Activated CD4-positive, alpha-beta memory T cell treated with anti-CD3 and anti-CD28 coated beads, Interleukin-2, amount 10 ng/mL, durations not matched to agents 7 days and 5 days (primary cell): ENCODE measurements at regions not wholly inside any gene's neighbourhood (a gene's known extent, or its start where the extent isn't known, plus 50 kb on each side); places are given as distances from the start of the nearest gene placed in this dataset.
"Not testable (repeated sequence)": the region's sequence is repeated elsewhere in the genome, so short reads cannot be mapped to it uniquely, and the experiment has no call there.

Source experiments
- CTCF ChIA-PET: fragments of 350-600 bp; sonication (Branson Sonifier 250); formaldehyde crosslinking; loops from one replicate; lab custom pipeline; 2021; ENCODE audit warnings: antibody characterized with exemption, inconsistent platforms; lab: Charles Lee
- POLR2A ChIA-PET: fragments of 350-600 bp; sonication (Branson Sonifier 250); formaldehyde crosslinking; loops from one replicate; lab custom pipeline; 2021; ENCODE audit warnings: antibody characterized with exemption; lab: Charles Lee
- DNase-seq: peaks from one replicate; pipeline ENCODE4 v3.0.0-alpha.2; 2020
- H3K27ac Mint-ChIP-seq: one replicate; pipeline ENCODE4 v1.8.0; 2021; ENCODE audit warnings: mild to moderate bottlenecking, mixed read lengths
- H3K27me3 Mint-ChIP-seq: one replicate; pipeline ENCODE4 v1.8.0; 2021; ENCODE audit warnings: mixed read lengths
- H3K36me3 Mint-ChIP-seq: one replicate; pipeline ENCODE4 v1.8.0; 2021; ENCODE audit warnings: low read depth, mixed read lengths
- H3K4me1 Mint-ChIP-seq: one replicate; pipeline ENCODE4 v1.8.0; 2021; ENCODE audit warnings: mixed read lengths
- H3K4me3 Mint-ChIP-seq: one replicate; pipeline ENCODE4 v1.8.0; 2021; ENCODE audit warnings: mild to moderate bottlenecking, mixed read lengths
- H3K9me3 Mint-ChIP-seq: one replicate; pipeline ENCODE4 v1.8.0; 2021; ENCODE audit warnings: mixed read lengths

- H3K27ac Mint-ChIP-seq = no peak overlapping the region
- H3K9me3 Mint-ChIP-seq = peaks cover 2% of the 10 kb centered on the region
- peaks cover 16% of the 10 kb centered on the region for H3K27me3 Mint-ChIP-seq
- no peaks in the 10 kb centered on the region for H3K36me3 Mint-ChIP-seq
- CTCF ChIA-PET = no interaction called here
- H3K4me1 Mint-ChIP-seq = peaks cover 6% of the 10 kb centered on the region
- POLR2A ChIA-PET = no interaction called here
- DNase-seq = no peak
- no peak overlapping the region for H3K4me3 Mint-ChIP-seq
Observed at GRCh38 chr16:79943736-79944135, 343.2 kb upstream of the MAF start.

GRCh38 chr16:79938575-79938974 is 338.0 kb upstream of the MAF start:
- no peak overlapping the region for H3K4me3 Mint-ChIP-seq
- H3K27me3 Mint-ChIP-seq = peaks cover 18% of the 10 kb centered on the region
- H3K27ac Mint-ChIP-seq = no peak overlapping the region
- ChIA-PET CTCF (no interaction called here), POLR2A (no interaction called here)
- H3K4me1 Mint-ChIP-seq = no peaks in the 10 kb centered on the region
- no peaks in the 10 kb centered on the region for H3K9me3 Mint-ChIP-seq
- no peak for DNase-seq
- H3K36me3 Mint-ChIP-seq = no peaks in the 10 kb centered on the region

GRCh38 chr16:79937671-79938070 is 337.1 kb upstream of the MAF start:
- H3K4me3 Mint-ChIP-seq, CTCF ChIA-PET, H3K4me1 Mint-ChIP-seq, H3K27ac Mint-ChIP-seq, DNase-seq, H3K9me3 Mint-ChIP-seq, POLR2A ChIA-PET, H3K36me3 Mint-ChIP-seq: not testable (repeated sequence)
- peaks cover 18% of the 10 kb centered on the region for H3K27me3 Mint-ChIP-seq

- H3K4me1 Mint-ChIP-seq = no peaks in the 10 kb centered on the region
- peaks cover 16% of the 10 kb centered on the region for H3K27me3 Mint-ChIP-seq
- no peaks in the 10 kb centered on the region for H3K9me3 Mint-ChIP-seq
- ChIA-PET CTCF (interaction anchor here (0.7 kb wide), 1 partner anchor 40 kb away, joined by 4 read pairs; no protein-coding TSS in a partner anchor), POLR2A (no interaction called here)
- no peak overlapping the region for H3K4me3 Mint-ChIP-seq
- H3K27ac Mint-ChIP-seq = no peak overlapping the region
- DNase-seq = no peak
- H3K36me3 Mint-ChIP-seq = no peaks in the 10 kb centered on the region
Observed at GRCh38 chr16:79933603-79934002, 333.1 kb upstream of the MAF start.

- no peaks in the 10 kb centered on the region for H3K4me1 Mint-ChIP-seq
- ChIA-PET CTCF (no interaction called here), POLR2A (no interaction called here)
- DNase-seq = no peak
- H3K27ac Mint-ChIP-seq = no peak overlapping the region
- no peaks in the 10 kb centered on the region for H3K9me3 Mint-ChIP-seq
- H3K27me3 Mint-ChIP-seq = peaks cover 11% of the 10 kb centered on the region
- no peak overlapping the region for H3K4me3 Mint-ChIP-seq
- no peaks in the 10 kb centered on the region for H3K36me3 Mint-ChIP-seq
Observed at GRCh38 chr16:79932572-79932971, 332.0 kb upstream of the MAF start.

GRCh38 chr16:79931721-79932120 is 331.2 kb upstream of the MAF start:
- Mint-ChIP-seq H3K27ac (no peak overlapping the region), H3K9me3 (no peaks in the 10 kb centered on the region), H3K27me3 (peaks cover 8% of the 10 kb centered on the region), H3K4me1 (no peaks in the 10 kb centered on the region), H3K4me3 (no peak overlapping the region), H3K36me3 (no peaks in the 10 kb centered on the region)
- POLR2A ChIA-PET = no interaction called here
- CTCF ChIA-PET = no interaction called here
- no peak for DNase-seq

- H3K4me3 Mint-ChIP-seq = no peak overlapping the region
- ChIA-PET CTCF (no interaction called here), POLR2A (no interaction called here)
- H3K27me3 Mint-ChIP-seq = peaks cover 9% of the 10 kb centered on the region
- no peak overlapping the region for H3K27ac Mint-ChIP-seq
- no peaks in the 10 kb centered on the region for H3K9me3 Mint-ChIP-seq
- DNase-seq = no peak
- H3K36me3 Mint-ChIP-seq = no peaks in the 10 kb centered on the region
- H3K4me1 Mint-ChIP-seq = no peaks in the 10 kb centered on the region
Observed at GRCh38 chr16:79929260-79929965, 328.9 kb upstream of the MAF start.

- ChIA-PET POLR2A (no interaction called here), CTCF (no interaction called here)
- Mint-ChIP-seq H3K9me3 (no peaks in the 10 kb centered on the region), H3K36me3 (no peaks in the 10 kb centered on the region), H3K27ac (no peak overlapping the region), H3K4me1 (no peaks in the 10 kb centered on the region), H3K4me3 (no peak overlapping the region), H3K27me3 (peaks cover 13% of the 10 kb centered on the region)
- no peak for DNase-seq
Observed at GRCh38 chr16:79928142-79928873, 327.8 kb upstream of the MAF start.

- no peak overlapping the region for H3K4me3 Mint-ChIP-seq
- CTCF ChIA-PET = no interaction called here
- DNase-seq = no peak
- no peak overlapping the region for H3K27ac Mint-ChIP-seq
- no peaks in the 10 kb centered on the region for H3K36me3 Mint-ChIP-seq
- no peaks in the 10 kb centered on the region for H3K4me1 Mint-ChIP-seq
- POLR2A ChIA-PET = no interaction called here
- H3K27me3 Mint-ChIP-seq = peaks cover 17% of the 10 kb centered on the region
- H3K9me3 Mint-ChIP-seq = no peaks in the 10 kb centered on the region
Observed at GRCh38 chr16:79926451-79927205, 326.1 kb upstream of the MAF start.

- Mint-ChIP-seq H3K9me3 (no peaks in the 10 kb centered on the region), H3K4me3 (no peak overlapping the region), H3K27ac (no peak overlapping the region), H3K4me1 (peaks cover 9% of the 10 kb centered on the region), H3K27me3 (peaks cover 15% of the 10 kb centered on the region), H3K36me3 (no peaks in the 10 kb centered on the region)
- CTCF ChIA-PET = no interaction called here
- POLR2A ChIA-PET = interaction anchor here (0.6 kb wide), 1 partner anchor 948 kb away, joined by 3 read pairs; no protein-coding TSS in a partner anchor
- DNase-seq = no peak
Observed at GRCh38 chr16:79923431-79923830, 322.9 kb upstream of the MAF start.

- no peak for DNase-seq
- ChIA-PET CTCF (no interaction called here), POLR2A (no interaction called here)
- Mint-ChIP-seq H3K27ac (no peak overlapping the region), H3K4me1 (peaks cover 11% of the 10 kb centered on the region), H3K36me3 (no peaks in the 10 kb centered on the region), H3K27me3 (peaks cover 15% of the 10 kb centered on the region), H3K9me3 (no peaks in the 10 kb centered on the region), H3K4me3 (no peak overlapping the region)
Observed at GRCh38 chr16:79920685-79921084, 320.1 kb upstream of the MAF start.

GRCh38 chr16:79918916-79919315 is 318.4 kb upstream of the MAF start:
- Mint-ChIP-seq H3K9me3 (no peaks in the 10 kb centered on the region), H3K27me3 (peaks cover 10% of the 10 kb centered on the region), H3K36me3 (no peaks in the 10 kb centered on the region), H3K27ac (no peak overlapping the region), H3K4me3 (no peak overlapping the region), H3K4me1 (peaks cover 11% of the 10 kb centered on the region)
- no peak for DNase-seq
- ChIA-PET POLR2A (no interaction called here), CTCF (no interaction called here)

GRCh38 chr16:79915761-79916160 is 315.2 kb upstream of the MAF start:
- no peaks in the 10 kb centered on the region for H3K9me3 Mint-ChIP-seq
- peaks cover 9% of the 10 kb centered on the region for H3K27me3 Mint-ChIP-seq
- DNase-seq = no peak
- ChIA-PET POLR2A (no interaction called here), CTCF (no interaction called here)
- H3K4me3 Mint-ChIP-seq = no peak overlapping the region
- H3K36me3 Mint-ChIP-seq = no peaks in the 10 kb centered on the region
- peaks cover 11% of the 10 kb centered on the region for H3K4me1 Mint-ChIP-seq
- no peak overlapping the region for H3K27ac Mint-ChIP-seq
